Superior temporal gyrus (tissue), 1 donor: ENCODE measurements at regions not wholly inside any gene's neighbourhood (a gene's known extent, or its start where the extent isn't known, plus 50 kb on each side); places are given as distances from the start of the nearest gene placed in this dataset.

Experiments
- DNase-seq: peaks from one replicate; pipeline ENCODE4 v3.0.0-alpha.2; 2016; ENCODE audit errors: extremely low spot score

GRCh38 chr3:113138839-113139743 lies 72.3 kb upstream of the BOC start:
- no peak for DNase-seq

- no peak for DNase-seq
These were observed 70.5 kb upstream of the BOC start for GRCh38 chr3:113140876-113141275.

- no peak for DNase-seq
These were observed 69.8 kb upstream of the BOC start for GRCh38 chr3:113141543-113141942.

- no peak for DNase-seq
These were observed 68.9 kb upstream of the BOC start for GRCh38 chr3:113142476-113142875.

GRCh38 chr3:113143353-113143752 lies 68.0 kb upstream of the BOC start:
- no peak for DNase-seq

- no peak for DNase-seq
These were observed 63.6 kb upstream of the BOC start for GRCh38 chr3:113147681-113148261.

DNA sequence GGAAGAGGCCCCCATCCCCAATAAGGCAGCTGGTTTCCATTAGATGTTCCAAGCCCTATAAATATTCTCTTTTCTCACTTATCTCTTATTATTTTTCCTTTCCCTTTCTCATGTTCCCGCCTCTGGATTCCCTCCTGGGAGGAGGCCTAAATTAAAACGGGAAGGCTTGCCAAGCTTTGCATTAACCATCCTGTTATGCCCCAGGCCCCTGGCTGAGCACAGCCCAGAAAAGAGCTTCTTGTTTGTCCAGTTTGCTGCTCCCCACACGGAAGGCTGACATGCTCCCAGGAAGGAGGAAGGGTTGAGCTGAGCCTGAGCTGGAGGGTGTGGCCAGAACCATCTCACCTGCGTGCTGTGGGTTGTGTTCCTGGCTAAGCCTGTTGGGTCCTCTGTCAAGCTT lies 63.1 kb upstream of the BOC start:
- no peak for DNase-seq

GRCh38 chr3:113150250-113150649 lies 61.1 kb upstream of the BOC start:
- DNase-seq = no peak

GRCh38 chr3:113151461-113152031 lies 59.8 kb upstream of the BOC start:
- no peak for DNase-seq

DNA sequence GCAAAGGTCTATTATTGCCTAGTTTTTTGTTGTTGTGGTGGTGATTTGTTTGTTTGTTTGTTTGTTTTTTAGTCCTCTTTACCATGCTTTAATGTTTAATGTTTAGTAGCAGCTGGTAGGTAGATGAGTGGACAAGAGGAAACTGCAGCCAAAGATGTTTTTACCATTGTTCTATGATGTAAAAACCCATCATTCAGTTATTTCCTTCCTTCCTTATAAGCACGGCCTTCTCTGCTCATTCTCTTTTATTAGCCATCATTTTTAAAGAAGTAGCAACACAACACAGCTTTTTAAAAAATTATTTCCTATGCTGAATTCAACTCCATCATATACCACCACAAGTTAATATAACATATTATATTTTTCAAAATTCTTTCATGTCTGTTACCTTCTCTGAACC lies 58.5 kb upstream of the BOC start:
- no peak for DNase-seq

GRCh38 chr3:113153499-113154107 lies 57.8 kb upstream of the BOC start:
- DNase-seq = no peak

DNA sequence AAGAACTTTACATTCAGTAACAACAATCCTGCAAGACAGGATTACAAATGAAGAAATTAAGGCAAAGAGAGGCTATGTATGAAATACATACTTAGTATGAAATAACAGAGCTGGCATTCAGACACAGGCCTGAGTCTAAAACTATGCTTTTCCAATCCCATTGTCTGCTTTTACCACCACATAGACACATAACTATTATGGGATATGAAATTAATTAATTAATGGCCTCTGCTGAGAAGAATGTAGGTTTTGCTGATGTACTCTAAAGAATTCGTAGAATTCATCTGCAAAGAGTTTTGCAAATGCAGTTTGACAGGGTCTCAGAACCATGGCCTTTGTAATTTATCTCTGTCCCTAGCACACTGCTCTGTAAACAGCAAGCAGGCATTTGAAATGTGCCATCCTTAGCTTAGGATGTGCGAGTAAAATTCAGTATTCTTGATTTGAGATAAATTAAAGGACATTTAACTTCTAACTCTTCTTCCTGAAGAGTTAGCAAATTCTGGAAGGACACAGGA lies 54.5 kb upstream of the BOC start:
- no peak for DNase-seq

GRCh38 chr3:113157408-113158030 lies 53.8 kb upstream of the BOC start:
- no peak for DNase-seq

GRCh38 chr3:113158171-113158570 lies 53.2 kb upstream of the BOC start:
- no peak for DNase-seq
